MM.1S (cell line): ENCODE measurements at regions not wholly inside any gene's neighbourhood (a gene's known extent, or its start where the extent isn't known, plus 50 kb on each side); places are given as distances from the start of the nearest gene placed in this dataset.

Source experiments
- DNase-seq: peaks from one replicate; pipeline ENCODE4 v3.0.0-alpha.2; 2015
- H2AFZ ChIP-seq: fragments of 300-600 bp; sonication (generic); 2 replicates; pipeline ENCODE4 v1.6.0; 2016; ENCODE audit warnings: antibody characterized with exemption, low read length
- H3F3A ChIP-seq: fragments of 300-600 bp; sonication (generic); 2 replicates; pipeline ENCODE4 v1.6.1; 2016; ENCODE audit warnings: mild to moderate bottlenecking, antibody characterized with exemption, low read length, moderate library complexity, mixed read lengths; ENCODE audit not compliant: insufficient read depth
- H3K27ac ChIP-seq: fragments of 300-600 bp; sonication (generic); 2 replicates; pipeline ENCODE4 v1.5.1; 2016; ENCODE audit warnings: mild to moderate bottlenecking, low read length
- H3K27me3 ChIP-seq: fragments of 300-600 bp; sonication (generic); replicated peaks from 2 replicates; pipeline ENCODE4 v1.6.0; 2016; ENCODE audit warnings: low read length; ENCODE audit not compliant: insufficient read depth
- H3K36me3 ChIP-seq: fragments of 300-600 bp; sonication (generic); replicated peaks from 2 replicates; pipeline ENCODE4 v1.6.1; 2016; ENCODE audit warnings: mild to moderate bottlenecking, low read length, mixed read lengths; ENCODE audit not compliant: insufficient read depth
- H3K4me1 ChIP-seq: fragments of 300-600 bp; sonication (generic); 2 replicates; pipeline ENCODE4 v1.6.1; 2016; ENCODE audit warnings: low read length, mixed read lengths
- H3K4me2 ChIP-seq: fragments of 300-600 bp; sonication (generic); 2 replicates; pipeline ENCODE4 v1.6.0; 2016; ENCODE audit warnings: low read depth, low read length
- H3K4me3 ChIP-seq: fragments of 300-600 bp; sonication (generic); 2 replicates; pipeline ENCODE4 v1.5.1; 2016; ENCODE audit warnings: low read length, mixed read lengths
- H3K79me2 ChIP-seq: fragments of 300-600 bp; sonication (generic); 2 replicates; pipeline ENCODE4 v1.6.1; 2016; ENCODE audit warnings: mixed run types, low read length, mixed read lengths
- H3K9ac ChIP-seq: fragments of 300-600 bp; sonication (generic); 2 replicates; pipeline ENCODE4 v1.6.1; 2016; ENCODE audit warnings: low read length, mixed read lengths
- H3K9me2 ChIP-seq: fragments of 300-600 bp; sonication (generic); replicated peaks from 2 replicates; pipeline ENCODE4 v1.6.1; 2016; ENCODE audit warnings: mild to moderate bottlenecking, low read length, mixed read lengths; ENCODE audit not compliant: insufficient read depth
- H3K9me3 ChIP-seq: fragments of 300-600 bp; sonication (generic); replicated peaks from 2 replicates; pipeline ENCODE4 v1.6.1; 2016; ENCODE audit warnings: mild to moderate bottlenecking, low read length, mixed read lengths; ENCODE audit not compliant: insufficient read depth
- H4K20me1 ChIP-seq: fragments of 300-600 bp; sonication (generic); 2 replicates; pipeline ENCODE4 v1.6.1; 2016; ENCODE audit warnings: mild to moderate bottlenecking, low read length, moderate library complexity, mixed read lengths; ENCODE audit not compliant: insufficient read depth
- EZH2 ChIP-seq: fragments of 300-600 bp; sonication (generic); optimal IDR thresholded peaks from 2 replicates; pipeline ENCODE3; 2017; ENCODE audit warnings: low read depth, mild to moderate bottlenecking, antibody characterized with exemption, low read length, mixed read lengths
- EZH2phosphoT487 ChIP-seq: fragments of 300-600 bp; sonication (generic); IDR thresholded peaks from 2 replicates; pipeline ENCODE4 v1.6.1; 2018; ENCODE audit warnings: antibody characterized with exemption, low read length
- TF ChIP-seq, protein P1 (sequence below): fragments of 300-600 bp; sonication (generic); IDR thresholded peaks from 2 replicates; pipeline ENCODE4 v1.5.1; 2016; ENCODE audit warnings: antibody characterized with exemption, low read length, mixed read lengths

DNA sequence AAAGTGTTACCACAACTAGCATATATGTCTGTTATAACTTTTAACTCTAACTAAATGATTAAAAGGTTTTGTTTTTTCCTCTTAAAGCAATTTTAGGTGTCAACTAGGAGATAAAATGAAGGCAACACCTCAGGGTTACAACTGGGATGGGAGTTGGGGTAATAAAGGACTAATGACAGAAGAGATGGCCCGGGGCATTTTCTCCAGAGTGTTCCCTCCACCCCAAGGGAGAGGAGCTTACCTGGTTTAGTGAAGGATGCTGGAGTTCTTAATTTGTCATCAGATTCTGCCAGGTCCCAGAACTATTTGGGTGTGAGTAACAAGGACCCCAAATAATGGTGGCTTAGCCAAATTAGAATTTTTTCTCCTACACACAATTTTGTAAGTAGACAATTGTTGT lies 260.3 kb downstream of the CD109 start:
- Histone ChIP-seq H3K9me3 (no peaks in the 10 kb centered on the region), H3K27ac (no peak overlapping the region), H3K4me2 (no peak overlapping the region), H3K27me3 (no peaks in the 10 kb centered on the region), H3K4me1 (no peaks in the 10 kb centered on the region; the same call in 1 of the 2 replicates), H4K20me1 (no peaks in the 10 kb centered on the region), H3K9ac (no peak overlapping the region), H3K79me2 (no peaks in the 10 kb centered on the region), H3F3A (no peaks in the 10 kb centered on the region), H2AFZ (no peak overlapping the region), H3K36me3 (no peaks in the 10 kb centered on the region), H3K9me2 (no peaks in the 10 kb centered on the region), H3K4me3 (no peak overlapping the region)
- no peak for DNase-seq
- no peak for TF ChIP-seq EZH2
- TF ChIP-seq EZH2phosphoT487, result no peak
- TF ChIP-seq, protein P1, sequence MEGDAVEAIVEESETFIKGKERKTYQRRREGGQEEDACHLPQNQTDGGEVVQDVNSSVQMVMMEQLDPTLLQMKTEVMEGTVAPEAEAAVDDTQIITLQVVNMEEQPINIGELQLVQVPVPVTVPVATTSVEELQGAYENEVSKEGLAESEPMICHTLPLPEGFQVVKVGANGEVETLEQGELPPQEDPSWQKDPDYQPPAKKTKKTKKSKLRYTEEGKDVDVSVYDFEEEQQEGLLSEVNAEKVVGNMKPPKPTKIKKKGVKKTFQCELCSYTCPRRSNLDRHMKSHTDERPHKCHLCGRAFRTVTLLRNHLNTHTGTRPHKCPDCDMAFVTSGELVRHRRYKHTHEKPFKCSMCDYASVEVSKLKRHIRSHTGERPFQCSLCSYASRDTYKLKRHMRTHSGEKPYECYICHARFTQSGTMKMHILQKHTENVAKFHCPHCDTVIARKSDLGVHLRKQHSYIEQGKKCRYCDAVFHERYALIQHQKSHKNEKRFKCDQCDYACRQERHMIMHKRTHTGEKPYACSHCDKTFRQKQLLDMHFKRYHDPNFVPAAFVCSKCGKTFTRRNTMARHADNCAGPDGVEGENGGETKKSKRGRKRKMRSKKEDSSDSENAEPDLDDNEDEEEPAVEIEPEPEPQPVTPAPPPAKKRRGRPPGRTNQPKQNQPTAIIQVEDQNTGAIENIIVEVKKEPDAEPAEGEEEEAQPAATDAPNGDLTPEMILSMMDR, result no peak

GRCh38 chr6:73955800-73956199 lies 259.8 kb downstream of the CD109 start:
- Histone ChIP-seq H3K36me3 (no peaks in the 10 kb centered on the region), H3K27ac (no peak overlapping the region), H3K4me3 (no peak overlapping the region), H3K9ac (no peak overlapping the region), H3K9me2 (no peaks in the 10 kb centered on the region), H3K27me3 (no peaks in the 10 kb centered on the region), H3F3A (no peaks in the 10 kb centered on the region), H4K20me1 (no peaks in the 10 kb centered on the region), H3K79me2 (no peaks in the 10 kb centered on the region), H3K9me3 (no peaks in the 10 kb centered on the region), H3K4me2 (no peak overlapping the region), H2AFZ (no peak overlapping the region), H3K4me1 (no peaks in the 10 kb centered on the region; the same call in 1 of the 2 replicates)
- DNase-seq, result no peak
- TF ChIP-seq, protein P1, result no peak
- no peak for TF ChIP-seq EZH2
- no peak for TF ChIP-seq EZH2phosphoT487

DNA sequence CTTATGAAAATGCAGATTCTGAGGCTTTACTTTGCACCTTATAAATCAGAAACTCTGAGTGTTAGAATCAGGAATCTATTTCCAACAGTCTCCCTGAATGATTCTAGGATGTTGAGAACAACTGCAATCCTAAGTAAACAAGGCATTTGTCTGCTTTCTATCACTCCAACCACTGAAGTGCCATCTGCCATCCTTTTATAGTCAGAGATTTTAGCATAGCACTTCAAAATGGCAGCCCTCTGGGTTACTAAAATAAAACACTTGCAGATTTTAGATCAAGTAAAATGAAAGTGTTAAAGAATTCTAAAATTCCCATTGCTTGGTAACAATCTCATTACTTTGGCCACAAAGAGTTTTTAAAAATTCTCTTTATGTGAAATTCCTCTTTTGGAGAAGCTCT lies 258.9 kb downstream of the CD109 start:
- H3K9ac ChIP-seq, result no peak overlapping the region
- H4K20me1 ChIP-seq, result no peaks in the 10 kb centered on the region
- H3K4me1 ChIP-seq, result no peaks in the 10 kb centered on the region; the same call in 1 of the 2 replicates
- H3K79me2 ChIP-seq, result no peaks in the 10 kb centered on the region
- no peaks in the 10 kb centered on the region for H3K9me3 ChIP-seq
- H3K27me3 ChIP-seq, result no peaks in the 10 kb centered on the region
- no peaks in the 10 kb centered on the region for H3K36me3 ChIP-seq
- no peak overlapping the region for H3K4me2 ChIP-seq
- no peak overlapping the region for H3K27ac ChIP-seq
- H3F3A ChIP-seq, result no peaks in the 10 kb centered on the region
- no peak overlapping the region for H3K4me3 ChIP-seq
- TF ChIP-seq, protein P1, result no peak
- TF ChIP-seq EZH2 (no peak), EZH2phosphoT487 (no peak)
- no peak for DNase-seq
- H2AFZ ChIP-seq, result no peak overlapping the region
- H3K9me2 ChIP-seq, result no peaks in the 10 kb centered on the region

DNA sequence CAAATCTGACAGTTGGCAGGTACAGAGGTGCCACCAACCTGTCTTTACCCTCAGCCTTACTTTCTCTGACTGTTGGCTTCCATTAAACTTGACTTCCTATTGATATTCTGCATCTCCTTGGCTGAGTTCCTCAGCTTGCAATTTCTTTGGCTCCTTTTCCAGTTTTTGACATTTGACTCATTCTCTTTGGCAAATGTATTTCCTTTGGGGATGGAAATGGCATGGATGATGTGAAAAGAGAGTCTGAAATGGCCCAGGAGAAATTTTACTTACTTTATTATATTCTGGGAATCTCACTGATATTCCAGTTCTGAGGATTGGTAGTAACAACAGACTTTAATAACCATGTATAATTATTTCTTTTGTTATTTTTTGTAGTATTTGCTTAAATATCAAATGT lies 255.2 kb downstream of the CD109 start:
- H3F3A ChIP-seq, result no peaks in the 10 kb centered on the region
- H2AFZ ChIP-seq, result no peak overlapping the region
- no peaks in the 10 kb centered on the region for H3K9me2 ChIP-seq
- H3K9me3 ChIP-seq, result no peaks in the 10 kb centered on the region
- no peaks in the 10 kb centered on the region for H4K20me1 ChIP-seq
- H3K27me3 ChIP-seq, result no peaks in the 10 kb centered on the region
- H3K79me2 ChIP-seq, result no peaks in the 10 kb centered on the region
- H3K27ac ChIP-seq, result no peak overlapping the region
- TF ChIP-seq EZH2, result no peak
- TF ChIP-seq, protein P1, result no peak
- TF ChIP-seq EZH2phosphoT487, result no peak
- H3K4me2 ChIP-seq, result no peak overlapping the region
- H3K4me3 ChIP-seq, result no peak overlapping the region
- no peaks in the 10 kb centered on the region; the same call in 1 of the 2 replicates for H3K4me1 ChIP-seq
- no peak for DNase-seq
- no peak overlapping the region for H3K9ac ChIP-seq
- no peaks in the 10 kb centered on the region for H3K36me3 ChIP-seq
